Activated T-helper 1 cell treated with anti-CD3 and anti-CD28 coated beads, Interleukin-2, amount 50 U/mL, for 16 hours (primary cell): ENCODE measurements at regions not wholly inside any gene's neighbourhood (a gene's known extent, or its start where the extent isn't known, plus 50 kb on each side); places are given as distances from the start of the nearest gene placed in this dataset.

Experiments
- DNase-seq, 2 donors: peaks; one replicate each; pipeline ENCODE4 v3.0.0-alpha.2; 2020; ENCODE audit warnings: low read depth in 1 of 2, low spot score in 1 of 2

GRCh38 chr15:63454503-63455211, 49.7 kb upstream of the USP3 start:
- no peak for DNase-seq
